Coronary artery (tissue), 2 donors: ENCODE measurements at regions not wholly inside any gene's neighbourhood (a gene's known extent, or its start where the extent isn't known, plus 50 kb on each side); places are given as distances from the start of the nearest gene placed in this dataset.
A peak's percentile ranks its signal among the peaks of the same experiment; 100 is the strongest.

Experiments
- DNase-seq: peaks from one replicate; pipeline ENCODE4 v3.0.0-alpha.2; 2017; ENCODE audit warnings: low spot score
- H3K27ac ChIP-seq, 2 donors: fragments of 200-600 bp; sonication (generic); one replicate each; pipeline ENCODE4 v1.5.1; 2016 to 2019
- H3K4me3 ChIP-seq: fragments of 200-600 bp; sonication (generic); 2 replicates; pipeline ENCODE4 v1.5.1; 2016; ENCODE audit warnings: mild to moderate bottlenecking, moderate library complexity
- TF ChIP-seq, protein P1 (sequence below): fragments of 200-600 bp; sonication (generic); IDR thresholded peaks from one replicate; pipeline ENCODE4 v1.5.1; 2019; ENCODE audit warnings: antibody characterized with exemption

DNA sequence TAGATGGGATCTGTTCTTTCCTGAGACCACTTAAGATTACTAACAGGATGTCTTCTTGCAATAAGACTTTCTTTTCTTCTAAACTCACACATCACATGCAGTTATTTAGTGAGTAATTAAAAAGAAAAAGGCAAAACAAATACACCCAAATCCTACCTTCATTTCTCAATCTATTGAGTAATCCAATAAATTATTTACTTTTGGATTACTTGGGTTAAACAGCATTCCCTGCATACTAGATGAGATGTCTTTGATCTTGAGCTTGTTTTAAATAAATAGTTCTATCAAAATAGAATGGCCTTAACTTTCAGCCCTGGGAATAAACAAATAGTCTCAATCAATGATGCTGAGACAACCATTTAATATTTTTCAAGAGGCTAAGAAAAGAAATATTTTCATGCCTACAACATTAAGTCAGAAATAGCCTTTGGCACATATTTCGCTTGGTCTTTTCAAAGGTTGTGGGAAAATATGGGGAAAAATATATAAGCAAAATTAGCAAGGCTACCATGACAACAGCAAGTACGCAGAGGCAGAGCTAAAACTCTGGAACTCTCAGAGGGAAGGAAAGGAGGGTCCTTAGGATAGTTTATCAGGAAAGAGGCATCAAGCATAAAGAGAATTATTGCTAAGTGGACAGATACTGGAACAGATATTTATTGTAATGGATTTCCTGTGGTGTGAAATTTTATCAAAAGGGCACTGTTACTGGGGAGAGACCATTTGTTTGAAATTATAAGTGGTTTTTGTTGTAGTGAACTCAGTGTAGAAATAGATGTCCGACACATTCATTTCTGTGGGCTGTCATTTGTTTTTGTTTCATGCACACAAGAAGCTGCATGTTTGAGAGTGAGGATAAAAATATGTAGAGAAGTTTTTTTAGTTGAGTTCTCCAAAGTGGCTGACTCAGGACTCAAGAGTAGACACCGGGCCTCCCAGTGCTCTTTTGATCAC, 70.2 kb upstream of the CDH6 start:
- TF ChIP-seq, protein P1, sequence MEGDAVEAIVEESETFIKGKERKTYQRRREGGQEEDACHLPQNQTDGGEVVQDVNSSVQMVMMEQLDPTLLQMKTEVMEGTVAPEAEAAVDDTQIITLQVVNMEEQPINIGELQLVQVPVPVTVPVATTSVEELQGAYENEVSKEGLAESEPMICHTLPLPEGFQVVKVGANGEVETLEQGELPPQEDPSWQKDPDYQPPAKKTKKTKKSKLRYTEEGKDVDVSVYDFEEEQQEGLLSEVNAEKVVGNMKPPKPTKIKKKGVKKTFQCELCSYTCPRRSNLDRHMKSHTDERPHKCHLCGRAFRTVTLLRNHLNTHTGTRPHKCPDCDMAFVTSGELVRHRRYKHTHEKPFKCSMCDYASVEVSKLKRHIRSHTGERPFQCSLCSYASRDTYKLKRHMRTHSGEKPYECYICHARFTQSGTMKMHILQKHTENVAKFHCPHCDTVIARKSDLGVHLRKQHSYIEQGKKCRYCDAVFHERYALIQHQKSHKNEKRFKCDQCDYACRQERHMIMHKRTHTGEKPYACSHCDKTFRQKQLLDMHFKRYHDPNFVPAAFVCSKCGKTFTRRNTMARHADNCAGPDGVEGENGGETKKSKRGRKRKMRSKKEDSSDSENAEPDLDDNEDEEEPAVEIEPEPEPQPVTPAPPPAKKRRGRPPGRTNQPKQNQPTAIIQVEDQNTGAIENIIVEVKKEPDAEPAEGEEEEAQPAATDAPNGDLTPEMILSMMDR, result no peak
- DNase-seq, result no peak
- Histone ChIP-seq H3K27ac (peak overlapping the region; percentile 30 to 72), H3K4me3 (peak overlapping the region; percentile 18)

DNA sequence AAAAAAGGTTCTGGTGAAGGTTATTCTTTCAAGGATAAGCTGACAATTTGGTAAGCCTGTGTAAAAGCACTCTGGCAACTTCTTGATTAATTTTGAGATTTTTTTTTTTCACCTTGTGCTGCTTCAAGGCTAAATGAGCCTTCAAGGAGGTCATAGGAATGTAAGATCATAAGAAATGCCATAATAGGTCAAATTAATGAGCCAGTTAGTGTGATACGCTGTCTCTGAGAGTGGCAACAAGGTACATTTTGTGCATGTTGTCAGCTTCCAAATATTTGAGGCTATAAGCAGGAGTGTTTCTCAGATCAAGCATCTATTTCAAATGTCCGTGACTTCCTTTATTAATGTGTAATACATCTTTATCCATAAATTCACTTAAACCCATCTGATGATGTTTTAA, 72.3 kb upstream of the CDH6 start:
- TF ChIP-seq, protein P1, result no peak

DNA sequence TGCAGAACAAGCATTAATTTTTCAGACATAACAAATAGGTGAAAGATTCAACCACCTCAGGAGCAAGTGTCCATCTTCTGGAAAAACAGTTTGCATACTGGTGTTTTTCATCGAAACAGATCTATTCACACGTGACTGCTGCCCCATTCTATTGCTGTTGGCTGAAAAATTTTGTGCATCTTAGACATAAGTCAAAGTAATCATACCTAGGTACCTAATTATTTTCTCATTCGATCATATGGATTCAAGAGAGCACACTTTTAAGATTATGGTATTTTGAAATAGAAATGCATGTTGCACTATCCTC, 72.9 kb upstream of the CDH6 start:
- no peak overlapping the region for H3K4me3 ChIP-seq

More for the DNA sequence above, 72.3 kb upstream of the CDH6 start:
- DNase-seq, result no peak
- no peak overlapping the region for H3K27ac ChIP-seq
- no peak overlapping the region for H3K4me3 ChIP-seq

DNA sequence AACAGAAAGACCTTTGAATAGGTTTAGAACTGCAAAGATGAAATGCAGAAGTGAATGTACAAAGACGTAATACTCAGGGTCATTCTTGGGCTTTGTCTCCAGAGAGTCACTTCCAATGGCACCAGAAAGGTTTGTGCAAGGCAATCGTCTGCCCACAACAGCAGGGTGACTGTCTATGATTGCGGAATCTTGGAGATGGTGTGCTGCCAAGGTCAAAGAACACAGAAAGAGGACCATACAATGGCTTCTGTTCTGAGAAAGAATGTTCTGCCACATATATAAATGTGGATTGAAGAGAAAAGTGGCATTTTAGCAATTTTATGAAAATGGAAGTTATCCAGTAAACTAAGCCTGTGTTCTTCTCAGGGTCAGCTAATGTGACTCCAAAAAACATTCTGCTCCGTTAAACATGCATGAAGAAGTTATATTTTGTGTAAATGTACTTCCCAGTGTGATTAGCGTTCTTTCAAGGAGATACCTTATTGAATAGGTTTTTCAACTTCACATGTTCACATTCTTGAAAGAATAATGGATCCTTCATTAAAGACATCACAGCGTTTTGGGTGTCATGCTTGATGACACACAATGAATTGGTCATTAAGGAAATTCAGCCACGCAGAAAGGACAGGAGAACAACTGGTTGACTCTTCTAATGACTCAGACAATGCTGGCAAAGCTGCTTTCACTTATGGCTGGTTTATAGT, 73.4 kb upstream of the CDH6 start:
- DNase-seq, result no peak
- Histone ChIP-seq H3K27ac (no peak overlapping the region), H3K4me3 (no peak overlapping the region)
- TF ChIP-seq, protein P1, result no peak

More for the DNA sequence above, 72.9 kb upstream of the CDH6 start:
- H3K27ac ChIP-seq, result no peak overlapping the region
- DNase-seq, result no peak
- TF ChIP-seq, protein P1, result no peak

DNA sequence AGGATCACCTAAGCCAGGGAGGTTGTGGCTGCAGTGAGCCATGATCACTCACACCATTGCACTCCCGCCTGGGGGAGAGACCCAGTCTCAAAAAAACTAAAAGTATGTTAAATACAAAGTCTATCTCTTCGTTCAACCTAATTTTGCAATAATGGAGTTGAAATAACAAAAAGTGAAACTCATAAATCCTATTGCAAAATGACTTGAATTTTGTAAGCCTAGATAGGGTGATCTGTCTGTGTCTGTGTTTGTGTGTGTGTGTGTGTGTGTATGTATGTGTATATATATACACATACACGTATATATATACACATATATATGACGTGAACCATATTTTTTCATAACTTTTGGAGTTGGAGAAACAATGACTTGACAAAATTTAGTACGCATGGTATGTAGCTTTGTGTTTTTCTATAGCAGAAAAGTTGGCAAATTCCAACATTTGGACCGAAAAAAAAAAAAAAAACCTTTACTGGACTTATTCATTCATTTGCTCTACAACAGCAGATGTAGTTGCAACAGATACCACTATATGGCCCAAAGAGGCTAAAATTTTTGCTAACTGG, 76.9 kb upstream of the CDH6 start:
- DNase-seq, result no peak
- TF ChIP-seq, protein P1, result no peak
- no peak overlapping the region for H3K27ac ChIP-seq
- no peak overlapping the region for H3K4me3 ChIP-seq

DNA sequence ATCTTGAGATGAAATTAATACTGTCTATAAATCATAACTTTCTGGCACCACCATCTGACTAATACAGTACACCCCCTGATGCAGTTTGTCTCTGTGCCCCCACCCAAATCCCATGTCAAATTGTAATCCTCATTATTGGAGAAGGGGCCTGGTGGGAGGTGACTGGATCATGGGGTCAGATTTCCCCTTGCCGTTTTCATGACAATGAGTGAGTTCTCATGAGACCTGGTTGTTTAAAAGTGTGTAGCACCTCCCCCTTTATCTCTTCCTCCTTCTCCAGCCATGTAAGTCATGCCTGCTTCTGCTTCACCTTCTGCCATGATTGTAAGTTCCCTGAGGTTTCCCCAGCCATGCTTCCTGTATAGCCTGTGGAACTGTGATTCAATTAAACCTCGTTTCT, 78.7 kb upstream of the CDH6 start:
- H3K27ac ChIP-seq, result no peak overlapping the region
- no peak overlapping the region for H3K4me3 ChIP-seq
- no peak for DNase-seq
- TF ChIP-seq, protein P1, result no peak
